Bronchial epithelial cell (primary cell): ENCODE measurements at regions not wholly inside any gene's neighbourhood (a gene's known extent, or its start where the extent isn't known, plus 50 kb on each side); places are given as distances from the start of the nearest gene placed in this dataset.
A peak's percentile ranks its signal among the peaks of the same experiment; 100 is the strongest.

ENCODE experiments used
- DNase-seq: peaks from one replicate; pipeline ENCODE4 v3.0.0-alpha.2; 2010; ENCODE audit warnings: low read depth
- FAIRE-seq: peaks from 2 replicates; lab custom pipeline; 2011; peaks lifted over from hg19 to GRCh38; lab: Jason Lieb, UNC
- H3K27me3 ChIP-seq: 2 replicates; pipeline ENCODE4 v1.5.1; 2011; ENCODE audit warnings: low read length; ENCODE audit not compliant: control insufficient read depth, insufficient read depth
- H3K36me3 ChIP-seq: 2 replicates; pipeline ENCODE4 v1.5.1; 2011; ENCODE audit warnings: low read length; ENCODE audit not compliant: control insufficient read depth, insufficient read depth
- H3K4me3 ChIP-seq: 2 replicates; pipeline ENCODE4 v1.5.1; 2011; ENCODE audit warnings: mild to moderate bottlenecking, low read depth, low read length, control low read depth
- CTCF ChIP-seq: IDR thresholded peaks from 2 replicates; pipeline ENCODE4 v1.5.1; 2011; ENCODE audit warnings: mild to moderate bottlenecking, moderate library complexity, low read length, control low read depth, inconsistent platforms; ENCODE audit not compliant: insufficient read depth, severe bottlenecking

- DNase-seq: no peak
- no peak for TF ChIP-seq CTCF
- FAIRE-seq: no peak
Observed at GRCh38 chr5:61821561-61821960, 484.4 kb upstream of the KIF2A start.

GRCh38 chr5:61822584-61822983, 483.4 kb upstream of the KIF2A start:
- DNase-seq (no peak), FAIRE-seq (no peak)
- Histone ChIP-seq H3K4me3 (no peak overlapping the region), H3K36me3 (no peaks in the 10 kb centered on the region), H3K27me3 (no peaks in the 10 kb centered on the region)
- TF ChIP-seq CTCF: no peak

More at GRCh38 chr5:61821561-61821960, 484.4 kb upstream of the KIF2A start:
- H3K36me3 ChIP-seq: no peaks in the 10 kb centered on the region
- H3K27me3 ChIP-seq: no peaks in the 10 kb centered on the region
- no peak overlapping the region for H3K4me3 ChIP-seq

- no peak for TF ChIP-seq CTCF
- DNase-seq (no peak), FAIRE-seq (no peak)
- Histone ChIP-seq H3K27me3 (no peaks in the 10 kb centered on the region), H3K4me3 (no peak overlapping the region), H3K36me3 (no peaks in the 10 kb centered on the region)
Observed at GRCh38 chr5:61823065-61823464, 482.9 kb upstream of the KIF2A start.

GRCh38 chr5:61823781-61824180, 482.2 kb upstream of the KIF2A start:
- Histone ChIP-seq H3K27me3 (no peaks in the 10 kb centered on the region), H3K4me3 (no peak overlapping the region), H3K36me3 (no peaks in the 10 kb centered on the region)
- TF ChIP-seq CTCF: no peak
- DNase-seq (no peak), FAIRE-seq (no peak)

- no peak for FAIRE-seq
- peak; percentile 25 for DNase-seq
Observed at GRCh38 chr5:61824396-61824795, 481.6 kb upstream of the KIF2A start.

More at GRCh38 chr5:61824396-61824795, 481.6 kb upstream of the KIF2A start:
- no peak for TF ChIP-seq CTCF
- no peaks in the 10 kb centered on the region for H3K27me3 ChIP-seq
- H3K36me3 ChIP-seq: no peaks in the 10 kb centered on the region
- H3K4me3 ChIP-seq: no peak overlapping the region
